HCT116 (cell line): ENCODE measurements at regions not wholly inside any gene's neighbourhood (a gene's known extent, or its start where the extent isn't known, plus 50 kb on each side); places are given as distances from the start of the nearest gene placed in this dataset.

Experiments used
- ATAC-seq: fragments of 200-7000 bp; cut with Tn5 transposase; 2 replicates; pipeline ENCODE4 v1.9.1; 2020; ENCODE audit warnings: mild to moderate bottlenecking, moderate library complexity
- BruUV-seq: library from RNA; stranded (reverse); fragments of 400-500 nt; replicated peaks from 2 replicates; lab custom pipeline; 2021; lab: Mats Ljungman, UMichigan
- CTCF ChIA-PET: fragments of 300-600 bp; sonication (Branson Sonifier 250); formaldehyde crosslinking; loops from one replicate; lab custom pipeline; 2021; ENCODE audit warnings: antibody characterized with exemption; lab: Charles Lee
- POLR2A ChIA-PET: fragments of 300-600, 350-600 bp; sonication (Branson Sonifier 250); formaldehyde crosslinking; loops from one replicate; lab custom pipeline; 2021; ENCODE audit warnings: antibody characterized with exemption; lab: Charles Lee
- RAD21 ChIA-PET, 2 experiments: fragments of 300-600 bp; sonication (Branson Sonifier 250); formaldehyde crosslinking; loops; one replicate each; lab custom pipeline; 2023; ENCODE audit warnings: low total read pairs in 2 of 2; ENCODE audit not compliant: uncharacterized antibody in 2 of 2, unreplicated experiment in 2 of 2, low non-redundant PET in 1 of 2; lab: Charles Lee
- DNase-seq: peaks from one replicate; pipeline ENCODE4 v3.0.0-alpha.2; 2010; ENCODE audit warnings: low read depth, low spot score
- H2AFZ ChIP-seq: fragments of 200-600 bp; shearing (Covaris generic), sonication (generic); 2 replicates; pipeline ENCODE4 v1.6.1; 2017; ENCODE audit warnings: low read depth, mixed run types, mixed read lengths, antibody characterized with exemption, low read length; ENCODE audit not compliant: poor library complexity, severe bottlenecking
- H3K27ac ChIP-seq: 2 replicates; pipeline ENCODE4 v1.5.1; 2012; ENCODE audit warnings: low read depth, low read length
- H3K27me3 ChIP-seq: fragments of 200-600 bp; sonication (generic); 2 replicates; pipeline ENCODE4 v1.6.1; 2016; ENCODE audit warnings: mixed run types, low read length, mixed read lengths; ENCODE audit not compliant: insufficient read depth
- H3K36me3 ChIP-seq, 2 experiments: fragments of 200-500 bp in 1 of 2; fragments of 200-600 bp in 1 of 2; sonication (Bioruptor generic) in 1 of 2; sonication (generic) in 1 of 2; 2 replicates each; pipeline versions ENCODE4 v1.5.1 to v1.6.1; 2014 to 2016; ENCODE audit warnings: low read length in 2 of 2, inconsistent platforms in 1 of 2, mixed read lengths in 1 of 2, mixed run types in 1 of 2; ENCODE audit not compliant: insufficient read depth in 2 of 2, control insufficient read depth in 1 of 2
- H3K4me1 ChIP-seq, 2 experiments: fragments of 200-600 bp in 1 of 2; sonication (generic) in 1 of 2; 2 replicates each; pipeline versions ENCODE4 v1.5.1 to v1.6.1; 2012 to 2017; ENCODE audit warnings: low read length in 2 of 2, inconsistent platforms in 1 of 2, mild to moderate bottlenecking in 1 of 2, mixed read lengths in 1 of 2, mixed run types in 1 of 2, moderate library complexity in 1 of 2; ENCODE audit not compliant: insufficient read depth in 2 of 2, control insufficient read depth in 1 of 2
- H3K4me2 ChIP-seq: fragments of 200-600 bp; sonication (generic); 2 replicates; pipeline ENCODE4 v1.6.1; 2017; ENCODE audit warnings: mixed run types, low read length, mixed read lengths
- H3K4me3 ChIP-seq, 2 experiments: fragments of 200-600 bp in 1 of 2; sonication (generic) in 1 of 2; replicated peaks in 1 of 2; 2 replicates each; pipeline ENCODE4 v1.5.1; 2011 to 2016; ENCODE audit warnings: low read length in 2 of 2, control low read depth in 1 of 2, low read depth in 1 of 2, mild to moderate bottlenecking in 1 of 2, mixed read lengths in 1 of 2, mixed run types in 1 of 2
- H3K79me2 ChIP-seq: fragments of 200-600 bp; sonication (generic); 2 replicates; pipeline ENCODE4 v1.6.1; 2017; ENCODE audit warnings: mild to moderate bottlenecking, mixed run types, low read length, moderate library complexity, mixed read lengths; ENCODE audit not compliant: insufficient read depth
- H3K9ac ChIP-seq: fragments of 200-600 bp; sonication (generic); 2 replicates; pipeline ENCODE4 v1.6.1; 2016; ENCODE audit warnings: low read length, mixed read lengths
- H3K9me2 ChIP-seq: fragments of 200-600 bp; sonication (generic), shearing (Covaris generic); 2 replicates; pipeline ENCODE4 v1.6.1; 2017; ENCODE audit warnings: mixed run types, mild to moderate bottlenecking, moderate library complexity; ENCODE audit not compliant: insufficient read depth
- H3K9me3 ChIP-seq, 2 experiments: fragments of 200-500 bp in 1 of 2; fragments of 200-600 bp in 1 of 2; sonication (Bioruptor generic) in 1 of 2; sonication (generic) in 1 of 2; 2 replicates each; pipeline ENCODE4 v1.6.1; 2014 to 2017; ENCODE audit warnings: low read length in 2 of 2, mixed read lengths in 2 of 2, inconsistent platforms in 1 of 2, low read depth in 1 of 2, mild to moderate bottlenecking in 1 of 2, mixed run types in 1 of 2, moderate library complexity in 1 of 2; ENCODE audit not compliant: control insufficient read depth in 1 of 2, insufficient read depth in 1 of 2
- H4K20me1 ChIP-seq: fragments of 200-600 bp; sonication (generic), shearing (Covaris generic); 2 replicates; pipeline ENCODE4 v1.6.1; 2017; ENCODE audit warnings: mixed run types, mild to moderate bottlenecking, moderate library complexity; ENCODE audit not compliant: insufficient read depth
- ATF3 ChIP-seq: IDR thresholded peaks from 2 replicates; pipeline ENCODE4 v1.6.1; 2012
- CBX3 ChIP-seq: IDR thresholded peaks from 2 replicates; pipeline ENCODE4 v1.6.1; 2012; ENCODE audit warnings: low read depth
- CEBPB ChIP-seq: IDR thresholded peaks from 2 replicates; pipeline ENCODE4 v1.6.1; 2012; ENCODE audit warnings: low read depth
- CTCF ChIP-seq, 3 experiments: fragments of 200-600 bp in 1 of 3; sonication (generic) in 1 of 3; IDR thresholded peaks in 2 of 3; conservative IDR thresholded peaks in 1 of 3; 2 replicates each; pipeline ENCODE4 v1.5.1; 2012 to 2017; ENCODE audit warnings: low read depth in 2 of 3, low read length in 2 of 3, antibody characterized with exemption in 1 of 3, borderline replicate concordance in 1 of 3, control low read depth in 1 of 3, mild to moderate bottlenecking in 1 of 3, mixed read lengths in 1 of 3, mixed run types in 1 of 3, moderate library complexity in 1 of 3; ENCODE audit not compliant: insufficient read depth in 1 of 3
- EGR1 ChIP-seq: IDR thresholded peaks from 2 replicates; pipeline ENCODE4 v1.6.1; 2012; ENCODE audit warnings: low read depth
- EZH2phosphoT487 ChIP-seq: fragments of 200-600 bp; IDR thresholded peaks from 2 replicates; pipeline ENCODE4 v1.6.1; 2018; ENCODE audit warnings: antibody characterized with exemption, borderline replicate concordance
- FOSL1 ChIP-seq: IDR thresholded peaks from 2 replicates; pipeline ENCODE4 v1.6.1; 2012; ENCODE audit warnings: low read depth
- MAX ChIP-seq: IDR thresholded peaks from 2 replicates; pipeline ENCODE4 v1.6.1; 2012
- POLR2A ChIP-seq: IDR thresholded peaks from 2 replicates; pipeline ENCODE4 v1.7.0; 2011; ENCODE audit warnings: borderline replicate concordance; ENCODE audit not compliant: insufficient read depth, insufficient read length; ENCODE audit errors: extremely low read depth
- POLR2AphosphoS5 ChIP-seq: IDR thresholded peaks from 2 replicates; pipeline ENCODE4 v1.6.1; 2011; ENCODE audit warnings: mild to moderate bottlenecking, low read depth, low read length, moderate library complexity
- REST ChIP-seq: IDR thresholded peaks from 2 replicates; pipeline ENCODE4 v1.6.1; 2012; ENCODE audit warnings: low read depth
- SIN3A ChIP-seq: IDR thresholded peaks from 2 replicates; pipeline ENCODE4 v1.6.1; 2012; ENCODE audit warnings: low read depth
- SP1 ChIP-seq: IDR thresholded peaks from 2 replicates; pipeline ENCODE4 v1.6.1; 2012; ENCODE audit warnings: low read depth
- SRF ChIP-seq: IDR thresholded peaks from 2 replicates; pipeline ENCODE4 v1.6.1; 2012; ENCODE audit warnings: low read depth
- TCF7L2 ChIP-seq: IDR thresholded peaks from 2 replicates; pipeline ENCODE4 v1.7.0; 2011; ENCODE audit warnings: borderline replicate concordance, inconsistent platforms; ENCODE audit not compliant: insufficient read depth, insufficient read length; ENCODE audit errors: extremely low read depth
- ZBTB33 ChIP-seq: IDR thresholded peaks from 2 replicates; pipeline ENCODE4 v1.6.1; 2011; ENCODE audit warnings: mild to moderate bottlenecking, low read length, moderate library complexity; ENCODE audit not compliant: insufficient replicate concordance; ENCODE audit errors: extremely low read depth
- ZFX ChIP-seq: fragments of 450-650 bp; IDR thresholded peaks from 2 replicates; pipeline ENCODE4 v1.6.1; 2017
- ZNF274 ChIP-seq: fragments of 200-500 bp; sonication (Bioruptor generic); IDR thresholded peaks from 2 replicates; pipeline ENCODE4 v1.6.1; 2014; ENCODE audit warnings: mild to moderate bottlenecking, low read depth, low read length, inconsistent platforms
- intact Hi-C: fragments of 100-400 bp; cut with micrococcal nuclease; formaldehyde crosslinking; loops from 2 replicates; pipeline ENCODE4 v1.10.0; 2022

GRCh38 chr5:117954331-117954730 lies 1034.0 kb downstream of the DTWD2 start:
- TF ChIP-seq REST (no peak), FOSL1 (no peak), CBX3 (no peak), SRF (no peak), SIN3A (no peak), SP1 (no peak), ZBTB33 (no peak), CEBPB (no peak), POLR2A (no peak), POLR2AphosphoS5 (no peak), ATF3 (no peak), ZNF274 (no peak), ZFX (no peak), TCF7L2 (no peak), EZH2phosphoT487 (no peak), EGR1 (no peak), CTCF (IDR thresholded peaks at IDR 0.05 in 2 of 3, conservative IDR thresholded peaks at IDR 0.05 in 1 of 3; ENCODE audit: borderline replicate concordance in 1 of 3, insufficient read depth in 1 of 3, low read depth in 2 of 3, low read length in 2 of 3) (no peak), MAX (no peak)
- Histone ChIP-seq H3K27me3 (no peaks in the 10 kb centered on the region), H3K79me2 (no peaks in the 10 kb centered on the region), H3K9me3 (no peaks in the 10 kb centered on the region), H3K4me3 (no peak overlapping the region), H3K9ac (no peak overlapping the region), H3K9me2 (no peaks in the 10 kb centered on the region), H4K20me1 (no peaks in the 10 kb centered on the region), H3K4me2 (no peak overlapping the region), H3K4me1 (no peaks in the 10 kb centered on the region), H3K27ac (no peak overlapping the region), H2AFZ (no peak overlapping the region), H3K36me3 (no peaks in the 10 kb centered on the region)
- intact Hi-C loops = no loop called here
- RAD21 ChIA-PET = no interaction called here
- DNase-seq (no peak), ATAC-seq (no peak)
- CTCF ChIA-PET = no interaction called here
- no TSS peak for BruUV-seq
- POLR2A ChIA-PET = no interaction called here
